ENCODE measurements at regions not wholly inside any gene's neighbourhood (a gene's known extent, or its start where the extent isn't known, plus 50 kb on each side); places are given as distances from the start of the nearest gene placed in this dataset.
"Not testable (repeated sequence)": the region's sequence is repeated elsewhere in the genome, so short reads cannot be mapped to it uniquely, and the experiment has no call there.

GRCh38 chr21:28703861-28704260 is 288.8 kb downstream of the LTN1 start:
- no peak for DNase-seq (ENCODE audit: low spot score)

- DNase-seq (ENCODE audit: low spot score): no peak
Observed at GRCh38 chr21:28699596-28700259, 292.9 kb downstream of the LTN1 start.

GRCh38 chr21:28699186-28699585 is 293.5 kb downstream of the LTN1 start:
- no peak for DNase-seq (ENCODE audit: low spot score)

- DNase-seq (ENCODE audit: low spot score): no peak
Observed at GRCh38 chr21:28696844-28697410, 295.8 kb downstream of the LTN1 start.

DNA sequence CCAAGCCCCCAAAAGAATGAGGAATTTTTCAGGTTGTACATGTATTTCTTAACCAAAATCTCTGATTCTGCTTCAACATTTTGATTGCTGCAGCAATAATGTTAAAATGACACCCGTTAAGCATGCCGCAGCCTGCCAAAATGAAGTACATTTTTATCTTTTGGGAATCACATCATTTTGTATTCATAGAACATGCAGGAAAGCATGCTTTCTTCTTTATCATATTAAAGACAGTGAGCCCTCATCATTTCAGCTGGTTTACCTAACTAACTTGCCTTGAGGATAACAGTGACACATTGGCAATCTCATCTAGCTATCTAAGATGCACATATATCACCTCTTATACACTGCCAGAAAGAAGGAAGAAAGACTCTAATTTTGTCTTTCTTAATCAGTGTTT is 299.2 kb downstream of the LTN1 start:
- no peak for DNase-seq (ENCODE audit: low spot score)

DNA sequence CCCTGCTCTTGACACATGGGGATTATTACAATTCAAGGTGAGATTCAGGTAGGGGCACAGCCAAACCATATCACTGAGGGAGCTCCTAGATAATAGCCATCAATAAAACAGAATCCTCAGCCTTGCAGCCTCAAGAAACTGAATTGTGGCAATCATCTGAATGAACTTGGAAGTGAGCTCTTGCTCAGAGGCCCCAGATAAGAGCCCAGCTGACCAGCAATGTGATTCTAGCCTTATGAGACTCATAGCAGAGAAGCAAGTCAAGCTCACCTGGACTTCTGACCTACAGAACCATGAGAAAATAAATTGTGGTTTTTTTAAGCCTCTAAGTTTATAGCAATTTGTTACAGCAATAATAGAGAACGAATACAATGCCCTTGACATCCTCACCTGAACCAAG is 302.5 kb downstream of the LTN1 start:
- DNase-seq (ENCODE audit: low spot score): no peak

DNA sequence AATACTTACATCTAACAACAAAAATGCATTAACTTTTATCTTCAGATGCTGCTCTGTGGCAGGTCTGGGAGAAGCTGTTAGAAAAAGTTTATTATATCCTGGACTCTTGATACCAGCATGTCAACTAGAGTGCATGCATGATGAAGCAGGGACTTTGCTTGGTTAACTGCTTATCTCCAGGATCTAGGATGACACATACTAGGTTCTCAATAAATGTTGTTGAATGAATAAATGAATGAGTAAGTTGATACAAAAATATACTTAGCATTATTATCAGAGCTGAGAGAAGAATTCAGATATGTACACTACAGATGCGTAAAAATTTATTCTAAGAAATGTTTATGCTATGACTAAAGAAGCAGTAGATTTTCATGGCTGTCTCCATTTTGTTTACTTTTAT is 304.3 kb downstream of the LTN1 start:
- DNase-seq (ENCODE audit: low spot score): no peak

GRCh38 chr21:28687586-28687985 is 305.1 kb downstream of the LTN1 start:
- no peak for DNase-seq (ENCODE audit: low spot score)

GRCh38 chr21:28683982-28684752 is 308.5 kb downstream of the LTN1 start:
- no peak for DNase-seq (ENCODE audit: low spot score)

DNA sequence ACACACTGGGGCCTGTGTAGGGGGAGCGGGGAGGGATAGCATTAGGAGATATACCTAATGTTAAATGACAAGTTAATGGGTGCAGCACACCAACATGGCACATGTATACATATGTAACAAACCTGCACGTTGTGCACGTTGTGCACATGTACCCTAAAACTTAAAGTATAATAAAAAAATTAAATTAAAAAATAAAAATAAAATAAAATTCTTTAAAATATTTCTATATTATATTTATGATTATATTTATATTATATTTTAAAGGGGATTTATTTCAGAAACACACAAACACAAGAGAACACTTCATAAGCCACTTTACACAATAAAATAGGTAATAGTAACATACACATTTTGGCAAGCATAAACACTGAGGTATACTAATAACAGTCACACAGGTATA is 309.8 kb downstream of the LTN1 start:
- DNase-seq (ENCODE audit: low spot score): not testable (repeated sequence)

GRCh38 chr21:28677096-28677495 is 315.6 kb downstream of the LTN1 start:
- DNase-seq (ENCODE audit: low spot score): not testable (repeated sequence)

GRCh38 chr21:28675331-28676041 is 317.2 kb downstream of the LTN1 start:
- DNase-seq (ENCODE audit: low spot score): no peak

GRCh38 chr21:28674763-28675162 is 317.9 kb downstream of the LTN1 start:
- no peak for DNase-seq (ENCODE audit: low spot score)

DNA sequence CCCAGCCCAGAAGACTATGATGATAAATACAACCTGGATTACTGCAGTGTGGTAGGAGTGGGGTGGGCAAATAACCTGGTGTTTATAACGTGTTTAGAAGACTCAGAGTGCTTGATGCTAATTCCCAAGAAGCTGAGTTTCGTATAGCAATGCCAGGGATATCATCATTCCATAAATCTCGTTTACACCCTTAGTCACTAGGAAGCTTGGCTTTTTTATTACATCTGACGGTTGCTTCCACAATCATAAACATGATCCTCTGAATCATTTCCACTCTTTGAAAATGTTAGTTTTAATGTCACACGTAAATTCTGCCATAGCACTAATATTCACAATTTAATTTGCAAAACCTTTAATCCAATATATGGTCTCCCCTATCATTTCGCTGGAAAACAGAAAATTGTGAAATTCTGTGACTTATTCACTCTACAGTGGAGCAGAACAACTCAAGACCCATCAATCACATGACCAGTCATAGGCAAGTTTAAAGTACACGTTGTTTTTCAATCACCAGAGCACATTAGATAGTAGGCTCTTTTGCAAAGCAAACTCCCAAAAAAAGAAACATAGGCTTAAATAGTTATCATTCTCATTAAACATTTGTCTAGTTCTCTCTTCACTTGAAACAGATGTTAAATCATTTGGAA is 321.0 kb downstream of the LTN1 start:
- no peak for DNase-seq (ENCODE audit: low spot score)

DNA sequence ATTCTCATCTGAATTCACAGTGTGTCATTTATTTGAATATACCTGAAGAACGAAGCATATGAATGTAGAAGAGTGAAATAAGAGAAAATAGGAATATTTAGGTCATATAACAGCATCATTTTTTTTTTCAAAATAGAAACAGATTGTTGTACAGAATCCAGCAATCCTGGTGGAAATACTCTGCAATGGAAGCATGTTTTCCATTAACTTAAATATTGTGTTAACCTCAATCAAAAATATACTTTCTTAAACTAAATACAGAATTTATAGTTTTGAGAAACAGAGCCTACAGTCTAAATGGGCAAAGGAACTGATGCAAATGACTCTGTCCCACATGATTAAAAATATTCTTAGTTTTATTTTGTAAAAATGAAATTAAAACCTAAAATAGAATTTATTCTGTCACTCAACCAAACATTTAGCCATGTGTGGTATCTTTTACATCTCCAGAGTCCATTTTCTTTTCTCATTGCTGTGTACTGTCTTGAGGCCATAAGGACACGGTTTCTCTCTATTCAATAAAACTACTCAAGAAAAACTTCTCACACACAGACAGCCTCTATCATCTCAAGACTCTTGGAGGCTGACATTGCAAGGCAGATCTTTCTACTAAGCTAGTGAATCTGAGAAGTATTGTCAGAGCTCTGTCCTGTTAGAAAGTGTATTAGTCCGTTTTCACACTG is 322.6 kb downstream of the LTN1 start:
- no peak for DNase-seq (ENCODE audit: low spot score)

GRCh38 chr21:28669321-28669720 is 323.4 kb downstream of the LTN1 start:
- no peak for DNase-seq (ENCODE audit: low spot score)

DNA sequence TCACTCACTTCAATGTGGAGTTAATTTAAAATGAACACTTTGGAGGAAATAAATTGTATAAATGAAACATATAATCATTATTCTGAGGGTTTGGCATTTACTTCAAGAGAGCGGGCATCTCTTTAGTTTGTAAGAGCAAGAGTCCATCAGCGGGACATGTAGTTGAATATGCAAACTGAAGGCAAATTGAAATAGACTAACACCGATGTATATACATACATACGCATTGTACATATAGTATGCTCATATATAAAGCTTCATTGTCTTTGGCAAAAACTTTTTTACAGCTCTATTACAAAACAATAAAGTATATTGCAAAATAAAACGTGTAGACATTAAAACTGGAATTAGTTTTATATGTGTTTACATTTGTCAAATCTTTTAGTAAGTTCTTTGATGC is 328.9 kb downstream of the LTN1 start:
- DNase-seq (ENCODE audit: low spot score): no peak

- DNase-seq (ENCODE audit: low spot score): no peak
Observed at GRCh38 chr21:28663111-28663693, 329.5 kb downstream of the LTN1 start.

DNA sequence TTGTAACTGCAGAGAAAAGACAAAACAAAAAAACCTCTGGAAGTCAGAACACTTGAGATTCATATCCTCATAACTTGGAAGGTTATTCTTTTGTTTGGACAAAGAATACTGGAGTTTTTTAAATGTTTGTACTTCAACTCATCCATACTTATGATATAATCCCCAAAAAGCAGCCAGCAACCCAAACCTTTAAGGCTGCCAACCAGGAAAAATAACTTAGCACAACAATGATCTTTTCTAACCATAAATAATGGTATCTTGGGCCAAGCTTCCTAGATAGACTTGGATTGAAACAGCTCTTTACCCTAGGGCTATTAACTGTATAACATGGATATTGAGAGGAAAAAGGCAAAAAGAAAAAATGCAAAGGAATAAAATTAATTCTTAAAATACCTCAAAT is 335.1 kb downstream of the LTN1 start:
- DNase-seq (ENCODE audit: low spot score): no peak

DNA sequence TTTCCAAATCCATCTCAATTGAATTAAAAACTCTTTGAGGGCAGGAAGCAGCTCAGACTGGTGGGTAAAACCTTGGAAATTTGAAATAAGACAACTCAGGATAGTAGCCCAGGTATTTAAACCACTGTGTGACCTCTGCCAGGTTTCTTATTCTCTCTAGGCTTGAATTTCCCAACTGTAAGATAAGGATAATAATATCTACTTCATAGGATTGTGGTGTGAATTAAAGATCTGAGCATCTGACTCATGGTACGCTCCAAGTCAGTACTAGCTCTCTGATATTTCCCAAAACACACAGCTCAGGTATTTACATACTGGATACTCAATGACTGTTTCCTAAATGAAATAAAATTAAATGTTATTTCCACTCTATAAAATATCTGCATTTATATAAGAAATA is 337.2 kb downstream of the LTN1 start:
- no peak for DNase-seq (ENCODE audit: low spot score)

GRCh38 chr21:28654406-28654805 is 338.3 kb downstream of the LTN1 start:
- no peak for DNase-seq (ENCODE audit: low spot score)
